Fibroblast of pulmonary artery (primary cell): ENCODE measurements at regions not wholly inside any gene's neighbourhood (a gene's known extent, or its start where the extent isn't known, plus 50 kb on each side); places are given as distances from the start of the nearest gene placed in this dataset.

Experiments used
- DNase-seq: peaks from one replicate; pipeline ENCODE4 v3.0.0-alpha.2; 2010; ENCODE audit warnings: low read depth
- H3K4me3 ChIP-seq: replicated peaks from 2 replicates; pipeline ENCODE4 v1.5.1; 2011; ENCODE audit warnings: low read depth, mild to moderate bottlenecking, control low read depth, low read length, moderate library complexity
- TF ChIP-seq, protein P1 (sequence below): IDR thresholded peaks from 2 replicates; pipeline ENCODE4 v1.5.1; 2011; ENCODE audit warnings: mild to moderate bottlenecking, control low read depth, low read length, inconsistent platforms; ENCODE audit errors: missing control alignments

DNA sequence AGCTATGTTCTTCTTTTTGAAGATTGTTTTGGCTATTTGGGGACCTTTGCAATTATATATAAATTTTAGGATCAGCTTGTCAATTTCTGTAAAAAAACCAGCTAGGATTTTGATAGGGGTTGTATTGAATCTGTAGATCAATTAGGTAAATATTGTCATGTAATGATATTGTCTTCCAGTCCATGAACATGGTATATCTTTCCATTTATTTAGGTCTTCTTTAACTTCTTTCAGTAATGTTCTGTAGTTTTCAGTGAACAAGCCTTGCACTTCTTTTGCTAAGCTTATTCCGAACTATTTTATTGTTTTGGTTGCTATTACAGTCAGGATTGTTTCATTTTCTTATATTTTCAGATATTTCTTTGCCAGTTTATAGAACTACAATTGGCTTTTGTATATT is 175.8 kb upstream of the RARB start:
- DNase-seq, result no peak
- H3K4me3 ChIP-seq, result no peak overlapping the region
- TF ChIP-seq, protein P1, sequence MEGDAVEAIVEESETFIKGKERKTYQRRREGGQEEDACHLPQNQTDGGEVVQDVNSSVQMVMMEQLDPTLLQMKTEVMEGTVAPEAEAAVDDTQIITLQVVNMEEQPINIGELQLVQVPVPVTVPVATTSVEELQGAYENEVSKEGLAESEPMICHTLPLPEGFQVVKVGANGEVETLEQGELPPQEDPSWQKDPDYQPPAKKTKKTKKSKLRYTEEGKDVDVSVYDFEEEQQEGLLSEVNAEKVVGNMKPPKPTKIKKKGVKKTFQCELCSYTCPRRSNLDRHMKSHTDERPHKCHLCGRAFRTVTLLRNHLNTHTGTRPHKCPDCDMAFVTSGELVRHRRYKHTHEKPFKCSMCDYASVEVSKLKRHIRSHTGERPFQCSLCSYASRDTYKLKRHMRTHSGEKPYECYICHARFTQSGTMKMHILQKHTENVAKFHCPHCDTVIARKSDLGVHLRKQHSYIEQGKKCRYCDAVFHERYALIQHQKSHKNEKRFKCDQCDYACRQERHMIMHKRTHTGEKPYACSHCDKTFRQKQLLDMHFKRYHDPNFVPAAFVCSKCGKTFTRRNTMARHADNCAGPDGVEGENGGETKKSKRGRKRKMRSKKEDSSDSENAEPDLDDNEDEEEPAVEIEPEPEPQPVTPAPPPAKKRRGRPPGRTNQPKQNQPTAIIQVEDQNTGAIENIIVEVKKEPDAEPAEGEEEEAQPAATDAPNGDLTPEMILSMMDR, result no peak

- TF ChIP-seq, protein P1, result no peak
- DNase-seq, result peak; percentile 6
- no peak overlapping the region for H3K4me3 ChIP-seq
Observed at GRCh38 chr3:25257026-25257425, 171.0 kb upstream of the RARB start.

DNA sequence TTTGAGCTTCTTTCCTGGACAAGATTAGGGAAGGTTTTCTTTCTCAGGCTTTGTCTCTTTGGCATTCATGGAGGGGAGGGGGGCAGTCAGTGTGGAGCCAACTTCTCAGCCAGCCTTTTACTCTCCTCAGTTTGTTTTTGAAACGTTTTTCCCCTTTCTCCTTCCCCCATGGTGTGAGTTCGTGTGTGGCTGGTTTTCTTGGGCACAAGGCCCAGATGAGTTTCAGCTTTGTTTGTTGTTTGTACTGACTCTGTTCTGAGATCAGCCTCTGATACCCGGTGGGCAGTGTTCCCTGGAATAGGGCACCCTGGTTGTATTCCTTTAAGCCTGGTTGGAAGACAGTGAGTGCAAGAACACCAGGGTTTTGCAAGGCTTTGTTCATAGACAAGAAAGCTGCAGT is 168.2 kb upstream of the RARB start:
- DNase-seq, result peak; percentile 1
- TF ChIP-seq, protein P1, result no peak
- H3K4me3 ChIP-seq, result no peak overlapping the region

DNA sequence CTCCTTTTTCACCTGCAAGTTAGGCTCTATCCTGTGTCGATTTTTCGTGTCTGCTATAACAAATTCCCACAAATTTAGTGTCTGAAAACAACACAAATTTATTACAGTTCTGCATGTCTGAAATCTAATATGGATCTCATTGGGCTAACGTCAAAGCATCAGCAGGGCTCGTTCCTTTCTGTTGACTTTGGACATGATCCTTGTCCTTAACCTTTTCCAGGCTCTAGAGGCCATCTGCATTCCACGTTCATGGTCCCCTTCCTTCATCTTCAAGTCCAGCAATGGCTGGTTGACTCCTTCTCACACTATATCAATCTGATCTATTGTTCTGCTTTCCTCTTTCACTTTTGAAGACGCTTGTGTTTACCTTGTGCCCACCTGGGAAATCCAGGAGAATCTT is 165.7 kb upstream of the RARB start:
- TF ChIP-seq, protein P1, result no peak
- H3K4me3 ChIP-seq, result no peak overlapping the region
- DNase-seq, result no peak

DNA sequence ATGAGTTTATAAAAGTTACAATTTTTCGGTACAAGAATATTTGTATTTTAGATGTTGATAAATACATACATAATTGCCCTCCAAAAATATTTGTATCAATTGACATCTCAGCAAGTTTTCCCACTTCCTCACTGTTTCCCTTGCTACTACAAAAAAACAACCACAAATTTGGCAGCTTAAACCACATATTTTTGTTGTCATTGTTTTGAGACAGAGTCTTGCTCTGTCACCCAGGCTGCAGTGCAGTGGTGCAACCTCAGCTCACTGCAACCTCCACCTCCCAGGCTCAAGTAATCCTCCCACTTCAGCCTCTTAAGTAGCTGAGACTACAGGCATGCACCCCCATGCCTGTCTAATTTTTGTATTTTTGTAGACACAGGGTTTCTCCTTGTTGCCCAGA is 162.8 kb upstream of the RARB start:
- no peak for DNase-seq
- TF ChIP-seq, protein P1, result no peak
- no peak overlapping the region for H3K4me3 ChIP-seq

GRCh38 chr3:25266677-25267076 is 161.4 kb upstream of the RARB start:
- no peak for DNase-seq
- TF ChIP-seq, protein P1, result no peak
- H3K4me3 ChIP-seq, result no peak overlapping the region

GRCh38 chr3:25272090-25272489 is 156.0 kb upstream of the RARB start:
- TF ChIP-seq, protein P1, result no peak
- no peak for DNase-seq
- H3K4me3 ChIP-seq, result no peak overlapping the region
